HFF-Myc (cell line): ENCODE measurements at regions not wholly inside any gene's neighbourhood (a gene's known extent, or its start where the extent isn't known, plus 50 kb on each side); places are given as distances from the start of the nearest gene placed in this dataset.
"Not testable (repeated sequence)": the region's sequence is repeated elsewhere in the genome, so short reads cannot be mapped to it uniquely, and the experiment has no call there.

Experiments used
- DNase-seq: peaks from one replicate; pipeline ENCODE4 v3.0.0-alpha.2; 2011; ENCODE audit warnings: low read depth; ENCODE audit errors: extremely low read depth
- H3K4me3 ChIP-seq: replicated peaks from 2 replicates; pipeline ENCODE4 v1.5.1; 2011; ENCODE audit warnings: low read depth, mild to moderate bottlenecking, control low read depth, low read length
- TF ChIP-seq, protein P1 (sequence below): IDR thresholded peaks from 2 replicates; pipeline ENCODE4 v1.5.1; 2012; ENCODE audit warnings: mild to moderate bottlenecking, low read depth, low read length, control low read depth; ENCODE audit errors: missing control alignments

DNA sequence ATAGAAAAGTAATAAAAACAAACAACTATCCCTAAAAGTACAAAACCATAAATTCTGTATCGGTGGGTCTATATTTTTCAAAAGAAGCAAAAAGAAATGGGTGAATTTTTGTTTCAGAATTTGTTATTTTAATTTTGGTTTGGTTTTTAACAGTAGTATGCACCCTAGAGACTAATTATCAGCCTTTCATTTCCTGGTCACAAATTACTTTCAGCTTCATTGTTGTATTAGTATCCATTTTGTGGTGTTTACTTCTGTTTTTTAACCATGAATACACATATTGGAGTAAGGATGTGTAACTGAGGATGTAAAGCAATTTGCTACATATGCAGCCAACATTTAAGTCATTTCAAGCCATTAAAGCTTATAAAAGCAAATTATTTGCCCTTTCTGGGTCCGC, 97.8 kb downstream of the LUZP4 start:
- no peak for DNase-seq
- TF ChIP-seq, protein P1, sequence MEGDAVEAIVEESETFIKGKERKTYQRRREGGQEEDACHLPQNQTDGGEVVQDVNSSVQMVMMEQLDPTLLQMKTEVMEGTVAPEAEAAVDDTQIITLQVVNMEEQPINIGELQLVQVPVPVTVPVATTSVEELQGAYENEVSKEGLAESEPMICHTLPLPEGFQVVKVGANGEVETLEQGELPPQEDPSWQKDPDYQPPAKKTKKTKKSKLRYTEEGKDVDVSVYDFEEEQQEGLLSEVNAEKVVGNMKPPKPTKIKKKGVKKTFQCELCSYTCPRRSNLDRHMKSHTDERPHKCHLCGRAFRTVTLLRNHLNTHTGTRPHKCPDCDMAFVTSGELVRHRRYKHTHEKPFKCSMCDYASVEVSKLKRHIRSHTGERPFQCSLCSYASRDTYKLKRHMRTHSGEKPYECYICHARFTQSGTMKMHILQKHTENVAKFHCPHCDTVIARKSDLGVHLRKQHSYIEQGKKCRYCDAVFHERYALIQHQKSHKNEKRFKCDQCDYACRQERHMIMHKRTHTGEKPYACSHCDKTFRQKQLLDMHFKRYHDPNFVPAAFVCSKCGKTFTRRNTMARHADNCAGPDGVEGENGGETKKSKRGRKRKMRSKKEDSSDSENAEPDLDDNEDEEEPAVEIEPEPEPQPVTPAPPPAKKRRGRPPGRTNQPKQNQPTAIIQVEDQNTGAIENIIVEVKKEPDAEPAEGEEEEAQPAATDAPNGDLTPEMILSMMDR = no peak
- no peak overlapping the region for H3K4me3 ChIP-seq

DNA sequence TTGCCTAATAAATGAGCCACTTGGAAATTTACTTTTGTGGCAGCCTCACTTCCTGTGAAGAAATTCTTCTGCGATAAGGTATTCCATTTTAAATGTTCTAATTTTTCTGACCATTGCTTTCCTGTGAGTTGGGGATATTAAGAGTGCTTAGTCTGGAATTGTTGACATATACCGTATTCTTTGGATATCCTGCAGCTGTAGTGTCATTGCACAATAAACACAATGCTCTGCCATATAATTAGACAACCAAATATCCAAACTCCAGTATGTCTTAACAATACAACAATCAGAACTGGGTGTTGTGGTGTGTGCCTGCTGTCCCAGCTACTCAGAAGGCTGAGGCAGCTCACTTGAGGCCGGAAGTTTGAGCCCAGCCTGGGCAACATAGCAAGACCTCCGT, 99.4 kb downstream of the LUZP4 start:
- no peak overlapping the region for H3K4me3 ChIP-seq
- TF ChIP-seq, protein P1 = no peak
- DNase-seq = no peak

DNA sequence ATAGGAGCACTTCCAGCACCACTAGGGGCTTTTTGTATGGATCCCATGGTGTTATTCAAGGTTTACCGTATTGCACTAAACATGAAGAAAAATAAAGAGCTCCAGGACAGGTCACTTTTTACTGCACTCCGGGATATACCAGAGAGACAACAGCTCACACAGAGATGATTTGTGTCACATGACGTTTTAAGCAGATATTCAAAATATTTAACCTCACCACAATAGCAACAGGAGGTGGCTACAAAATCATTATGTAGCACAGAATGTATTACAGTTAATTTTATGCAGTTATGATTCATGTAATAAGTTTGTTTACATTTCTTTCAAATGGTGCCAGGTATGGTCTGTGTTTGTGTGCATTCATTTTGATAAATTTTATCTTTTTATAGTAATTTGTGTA, 100.6 kb downstream of the LUZP4 start:
- TF ChIP-seq, protein P1 = no peak
- DNase-seq = no peak
- no peak overlapping the region for H3K4me3 ChIP-seq

DNA sequence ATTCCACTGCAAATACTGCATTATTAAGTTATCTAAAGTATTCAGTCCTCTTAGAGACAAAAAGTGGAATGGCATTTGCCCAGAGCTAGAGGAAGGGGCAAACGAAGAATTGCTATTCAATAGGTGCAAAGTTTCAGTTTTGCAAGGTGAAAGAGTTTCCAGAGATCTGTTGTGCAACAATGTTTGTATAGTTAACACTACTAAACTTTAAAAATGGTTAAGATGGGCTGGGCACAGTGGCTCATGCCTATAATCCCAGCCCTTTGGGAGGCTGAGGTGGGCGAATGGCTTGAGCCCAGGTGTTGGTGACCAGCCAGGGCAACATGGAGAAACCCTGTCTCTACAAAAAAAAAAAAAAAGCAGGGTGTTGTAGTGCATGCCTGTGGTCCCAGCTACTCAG, 102.5 kb downstream of the LUZP4 start:
- TF ChIP-seq, protein P1 = no peak
- H3K4me3 ChIP-seq = no peak overlapping the region
- DNase-seq = no peak

DNA sequence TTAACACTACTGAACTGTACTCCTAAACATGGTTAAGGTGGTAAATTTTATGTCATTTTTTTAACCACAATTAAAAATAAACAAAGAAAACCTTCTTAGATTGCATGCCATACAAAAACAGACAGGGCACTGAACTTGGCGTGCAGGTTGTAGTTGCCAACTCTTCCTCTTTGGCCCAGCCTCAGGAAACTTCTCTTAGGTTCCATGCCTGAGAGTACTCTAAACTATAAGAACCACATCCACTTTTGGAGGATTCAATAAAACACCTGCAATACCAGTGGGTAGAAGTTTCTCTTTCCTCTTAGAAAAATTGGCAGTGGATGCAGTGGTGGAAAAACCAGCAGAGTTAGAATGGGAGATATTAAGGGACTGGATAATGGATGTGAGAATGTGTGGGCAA, 103.4 kb downstream of the LUZP4 start:
- DNase-seq = no peak
- TF ChIP-seq, protein P1 = no peak
- H3K4me3 ChIP-seq = no peak overlapping the region

DNA sequence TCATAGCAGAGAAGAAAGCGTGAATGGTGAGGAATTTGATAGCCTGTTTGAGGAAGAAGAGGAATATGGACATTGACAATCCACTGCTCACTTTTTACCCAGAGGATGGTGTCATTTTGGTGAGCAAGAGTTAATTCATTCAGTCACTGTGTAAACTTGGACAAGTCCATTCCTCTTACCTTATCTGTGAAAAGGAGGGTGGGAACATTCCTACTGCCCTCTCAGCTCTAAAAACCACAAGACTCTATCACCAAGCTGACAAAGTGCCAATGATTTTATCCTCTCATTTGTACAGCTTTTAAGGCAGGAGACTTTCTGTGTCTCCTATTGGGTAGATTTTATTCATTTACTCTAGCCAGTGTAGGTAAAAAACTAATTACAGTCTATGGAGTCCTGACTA, 103.8 kb downstream of the LUZP4 start:
- H3K4me3 ChIP-seq = no peak overlapping the region
- TF ChIP-seq, protein P1 = no peak
- no peak for DNase-seq

DNA sequence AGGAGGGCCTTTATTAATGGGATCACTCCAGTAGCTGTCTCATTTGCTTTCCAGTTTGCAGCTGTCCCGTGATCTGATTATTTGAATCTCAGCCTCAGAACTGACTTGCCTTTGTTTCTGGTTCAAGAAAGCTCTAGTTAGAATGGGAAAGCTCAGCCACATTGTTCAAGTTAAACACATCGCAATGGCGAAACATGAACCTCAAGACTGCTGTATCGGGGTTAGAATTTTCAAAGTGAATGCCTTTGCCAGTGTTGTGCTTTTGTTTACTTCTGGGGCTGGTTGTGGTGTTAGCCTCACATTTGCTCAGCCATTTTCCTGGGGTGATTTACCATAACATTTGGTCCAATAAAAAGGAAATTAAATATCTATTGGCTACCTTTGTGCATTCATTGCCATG, 105.3 kb downstream of the LUZP4 start:
- not testable (repeated sequence) for DNase-seq

More for the DNA sequence above, 105.3 kb downstream of the LUZP4 start:
- H3K4me3 ChIP-seq = not testable (repeated sequence)
